Natural killer cell treated with Interleukin-12 subunit alpha and Interleukin-12 subunit beta and Interleukin-15 and Interleukin-18, amount 100 ng/mL, for 72 hours (primary cell): ENCODE measurements at regions not wholly inside any gene's neighbourhood (a gene's known extent, or its start where the extent isn't known, plus 50 kb on each side); places are given as distances from the start of the nearest gene placed in this dataset.

Source experiments
- ATAC-seq, 2 donors: fragments of 150-1000 bp; cut with Tn5 transposase in 1 of 2; sonication (Bioruptor Pico), chemical (Tn5 transposase) in 1 of 2; 2 replicates each; pipeline ENCODE4 v1.10.0; 2021
- DNase-seq: peaks from one replicate; pipeline ENCODE4 v3.0.0; 2022; ENCODE audit warnings: low spot score
- H3K27ac Mint-ChIP-seq, 2 donors: 1 replicate in 1 of 2; 2 replicates in 1 of 2; pipeline ENCODE4 v1.8.0; 2022; ENCODE audit warnings: mixed read lengths in 2 of 2, mild to moderate bottlenecking in 1 of 2, moderate library complexity in 1 of 2
- H3K27me3 Mint-ChIP-seq, 2 donors: 1 replicate in 1 of 2; 2 replicates in 1 of 2; pipeline ENCODE4 v1.8.0; 2022; ENCODE audit warnings: mixed read lengths in 2 of 2
- H3K36me3 Mint-ChIP-seq: one replicate; pipeline ENCODE4 v1.8.0; 2022; ENCODE audit warnings: mixed read lengths
- H3K4me1 Mint-ChIP-seq, 2 donors: 1 replicate in 1 of 2; 2 replicates in 1 of 2; pipeline ENCODE4 v1.8.0; 2022; ENCODE audit warnings: low read depth in 2 of 2, mixed read lengths in 2 of 2, mild to moderate bottlenecking in 1 of 2
- H3K4me3 Mint-ChIP-seq: one replicate; pipeline ENCODE4 v1.8.0; 2022; ENCODE audit warnings: mixed read lengths
- H3K9me3 Mint-ChIP-seq: 2 replicates; pipeline ENCODE4 v1.8.0; 2022; ENCODE audit warnings: mixed read lengths

DNA sequence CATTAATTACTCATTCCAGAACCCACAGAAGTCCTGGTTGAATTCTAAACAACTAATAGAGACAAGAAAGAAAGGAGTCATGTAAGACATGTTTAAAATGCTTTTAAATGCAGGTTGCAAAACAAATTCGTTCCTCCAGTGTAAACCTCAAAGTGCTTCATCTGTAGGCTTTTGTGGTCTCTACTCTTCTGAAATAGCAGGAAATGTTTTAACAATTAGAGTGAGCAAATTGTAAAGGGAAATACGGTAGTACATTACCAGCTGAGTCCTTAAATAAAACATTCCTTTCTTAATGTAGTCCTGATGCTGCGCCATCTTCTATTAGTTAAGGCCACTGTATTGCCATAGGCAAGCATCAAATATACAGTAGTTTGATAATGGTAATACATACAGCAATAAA lies 1934.2 kb upstream of the SEL1L start:
- Mint-ChIP-seq H3K9me3 (peaks cover 15% of the 10 kb centered on the region), H3K4me1 (no peaks in the 10 kb centered on the region), H3K36me3 (peaks cover 7% of the 10 kb centered on the region), H3K4me3 (no peak overlapping the region), H3K27me3 (no peaks in the 10 kb centered on the region), H3K27ac (no peak overlapping the region)
- ATAC-seq (no peak), DNase-seq (no peak)

DNA sequence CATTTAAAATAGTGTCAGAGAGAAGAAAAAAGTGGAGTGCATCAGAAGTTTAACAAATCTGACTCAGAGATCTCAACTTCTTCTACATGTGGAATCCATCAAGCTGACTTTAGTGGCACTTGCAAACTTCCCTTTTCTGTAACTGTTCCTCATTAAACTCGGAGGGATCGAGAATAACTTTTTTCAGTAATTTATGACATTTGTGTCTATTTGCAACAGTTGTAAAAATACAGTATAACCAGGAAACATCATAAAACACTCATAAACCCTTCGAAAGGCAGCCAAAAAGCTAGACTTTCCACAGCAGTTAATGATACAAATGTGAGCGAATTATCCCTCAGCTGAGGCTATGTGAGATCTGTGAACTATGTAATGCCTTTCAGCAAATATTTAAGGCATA lies 1936.8 kb upstream of the SEL1L start:
- Mint-ChIP-seq H3K4me3 (no peak overlapping the region), H3K4me1 (no peaks in the 10 kb centered on the region), H3K9me3 (peaks cover 23% of the 10 kb centered on the region), H3K27me3 (no peaks in the 10 kb centered on the region), H3K36me3 (peaks cover 7% of the 10 kb centered on the region), H3K27ac (no peak overlapping the region)
- DNase-seq (no peak), ATAC-seq (no peak)

DNA sequence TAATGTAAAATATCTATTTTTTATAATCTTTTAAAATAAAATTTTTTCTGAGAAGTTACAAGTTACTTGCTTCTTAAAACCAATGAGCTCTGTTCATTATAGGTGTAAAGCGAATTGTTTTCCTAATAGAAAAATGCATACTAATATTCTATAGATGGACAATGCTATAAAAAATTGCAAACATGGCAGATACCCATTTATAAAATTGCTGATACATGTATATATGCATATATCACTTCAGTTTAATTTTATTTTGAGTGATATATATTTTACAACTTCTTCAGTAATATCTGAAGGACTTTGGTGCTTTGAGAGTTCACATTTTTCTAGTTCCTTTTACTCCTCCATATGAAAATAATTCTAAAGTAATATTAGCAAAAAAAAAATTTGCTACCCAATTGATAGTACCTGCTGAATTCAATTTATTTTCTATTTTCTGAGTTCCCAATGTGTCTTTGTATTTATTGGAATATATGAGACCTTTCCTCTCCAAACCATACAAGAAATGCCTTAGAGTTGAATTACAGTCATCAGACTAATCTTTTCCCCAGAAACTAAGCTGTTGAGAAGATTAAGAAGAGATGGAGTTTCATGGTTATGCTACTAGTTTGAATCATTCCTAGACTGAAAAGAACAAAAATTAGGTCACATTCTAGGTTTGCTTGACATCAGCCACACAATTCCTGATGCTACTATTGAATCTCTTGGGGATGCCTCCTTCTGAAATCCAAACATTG lies 1937.5 kb upstream of the SEL1L start:
- Mint-ChIP-seq H3K27ac (no peak overlapping the region), H3K27me3 (no peaks in the 10 kb centered on the region), H3K36me3 (peaks cover 7% of the 10 kb centered on the region), H3K9me3 (peaks cover 19% of the 10 kb centered on the region), H3K4me3 (no peak overlapping the region), H3K4me1 (no peaks in the 10 kb centered on the region)
- DNase-seq (no peak), ATAC-seq (no peak)

DNA sequence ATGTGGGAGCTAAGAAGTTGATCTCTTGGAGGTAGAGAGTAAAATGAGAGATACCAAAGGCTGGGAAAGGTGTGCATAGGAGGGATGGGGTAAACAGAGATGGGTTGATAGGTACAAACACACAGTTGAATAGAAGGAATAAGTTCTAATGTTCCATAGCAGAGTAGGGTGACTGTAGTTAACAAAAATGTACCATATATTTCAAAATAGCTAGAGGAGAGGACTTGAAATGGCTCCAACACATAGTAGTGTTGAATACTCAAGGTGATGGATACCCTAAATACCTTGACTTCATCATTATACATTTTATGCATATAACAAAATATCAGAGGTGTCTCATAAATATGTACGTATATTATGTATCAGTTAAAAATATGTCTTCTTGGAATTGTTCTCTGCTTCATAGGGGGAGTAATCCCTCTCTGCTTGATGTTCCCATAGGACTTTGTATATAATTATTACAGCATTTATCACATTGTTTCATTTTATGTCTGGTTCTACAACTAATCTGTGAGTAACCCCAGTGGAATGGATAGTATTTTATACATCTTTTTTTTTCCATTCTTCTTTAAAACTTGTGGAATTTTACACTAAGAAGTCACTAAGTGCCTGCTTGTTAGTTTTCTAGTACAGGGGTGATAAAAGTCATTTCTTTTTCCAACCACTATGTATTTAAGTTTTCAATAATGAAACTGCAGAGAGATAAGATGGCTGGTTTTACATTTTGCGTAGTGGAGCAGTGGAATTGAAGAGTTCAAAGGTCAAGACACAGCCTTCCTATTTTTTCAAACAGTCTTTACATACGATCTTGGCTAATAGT lies 1940.0 kb upstream of the SEL1L start:
- ATAC-seq (no peak), DNase-seq (no peak)
- Mint-ChIP-seq H3K27me3 (no peaks in the 10 kb centered on the region), H3K9me3 (peaks cover 19% of the 10 kb centered on the region), H3K27ac (no peak overlapping the region), H3K4me3 (no peak overlapping the region), H3K36me3 (peaks cover 7% of the 10 kb centered on the region), H3K4me1 (no peaks in the 10 kb centered on the region)

DNA sequence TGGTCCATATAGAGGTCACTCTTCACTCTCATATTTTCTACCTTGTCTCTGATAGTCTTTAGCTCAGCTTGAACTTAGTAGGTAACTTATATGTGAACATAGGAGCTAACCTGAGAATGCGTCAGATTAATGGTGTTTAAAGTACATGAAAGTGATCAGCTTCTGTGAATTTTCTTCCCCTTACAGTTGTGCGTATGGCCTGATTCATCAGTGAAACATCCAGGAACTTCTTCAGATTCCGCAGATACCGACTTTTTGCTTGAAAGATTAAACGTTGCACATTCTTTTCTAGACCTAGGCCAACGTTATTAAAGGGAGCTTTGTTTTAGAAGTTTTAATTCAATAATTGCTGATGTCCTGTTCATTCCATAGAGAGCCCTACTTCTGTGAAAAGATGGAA lies 1945.1 kb upstream of the SEL1L start:
- Mint-ChIP-seq H3K27ac (no peak overlapping the region), H3K27me3 (no peaks in the 10 kb centered on the region), H3K9me3 (peaks cover 19% of the 10 kb centered on the region), H3K36me3 (no peaks in the 10 kb centered on the region), H3K4me3 (no peak overlapping the region), H3K4me1 (no peaks in the 10 kb centered on the region)
- no peak for DNase-seq
- no peak for ATAC-seq

DNA sequence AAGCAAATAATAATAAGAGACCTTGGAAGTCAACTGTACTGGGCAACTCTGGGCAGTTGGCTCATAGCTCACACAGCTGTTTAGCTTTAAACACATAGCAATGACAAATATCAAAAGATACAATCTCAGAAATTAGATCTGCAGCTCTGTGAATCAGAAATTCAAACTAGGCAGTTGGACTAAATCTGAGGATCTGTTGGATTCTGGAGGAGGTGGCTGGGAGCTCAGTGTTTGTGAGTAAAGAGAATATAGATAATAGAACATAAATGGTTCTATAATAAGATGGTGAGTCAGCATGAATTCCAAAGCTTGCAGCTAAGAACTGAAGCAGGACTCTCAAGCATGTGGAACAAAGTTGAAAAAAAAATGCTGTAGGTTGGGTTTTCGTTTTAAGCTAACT lies 1949.4 kb upstream of the SEL1L start:
- Mint-ChIP-seq H3K27me3 (no peaks in the 10 kb centered on the region), H3K9me3 (peaks cover 19% of the 10 kb centered on the region), H3K4me3 (no peak overlapping the region), H3K27ac (no peak overlapping the region), H3K36me3 (no peaks in the 10 kb centered on the region), H3K4me1 (no peaks in the 10 kb centered on the region)
- ATAC-seq (no peak), DNase-seq (no peak)

DNA sequence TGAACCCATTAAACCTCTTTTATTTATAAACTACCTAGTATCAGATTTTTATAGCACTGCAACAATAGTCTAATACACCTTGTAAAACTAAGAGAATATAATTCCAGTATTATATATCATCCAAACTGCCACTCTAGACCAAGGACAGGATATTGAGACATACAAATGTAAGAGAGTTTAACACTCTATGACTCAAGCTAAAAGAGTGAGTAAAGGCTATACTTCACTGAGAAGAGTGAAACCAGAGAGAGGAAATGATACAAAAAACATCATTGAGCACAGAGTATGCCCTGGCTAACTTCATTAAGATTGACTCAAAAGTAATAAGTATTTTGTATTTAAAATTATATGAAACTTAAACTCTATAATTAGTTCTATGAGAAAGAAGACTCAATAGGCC lies 1951.9 kb upstream of the SEL1L start:
- Mint-ChIP-seq H3K9me3 (peaks cover 14% of the 10 kb centered on the region), H3K27me3 (no peaks in the 10 kb centered on the region), H3K4me3 (no peak overlapping the region), H3K4me1 (no peaks in the 10 kb centered on the region), H3K36me3 (no peaks in the 10 kb centered on the region), H3K27ac (no peak overlapping the region)
- no peak for ATAC-seq
- no peak for DNase-seq

DNA sequence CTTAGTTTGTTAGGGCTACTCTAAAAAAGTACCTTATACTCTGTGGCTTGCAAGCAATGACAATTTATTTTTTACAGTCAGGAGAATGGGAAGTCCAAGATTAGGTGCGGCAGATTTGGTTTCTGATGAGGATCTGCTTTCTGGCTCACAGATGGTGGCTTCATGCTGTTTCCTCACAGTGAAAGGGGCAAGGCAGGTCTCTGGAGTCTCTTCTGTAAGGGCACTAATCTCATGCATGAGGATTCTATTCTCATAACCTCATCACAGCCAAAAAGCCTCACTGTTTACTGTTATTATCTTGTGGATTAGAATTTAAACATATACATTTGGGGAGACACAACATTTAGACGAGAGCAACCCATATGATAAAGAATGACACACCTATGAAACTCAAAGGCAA lies 1957.4 kb upstream of the SEL1L start:
- ATAC-seq: no peak
- H3K27ac Mint-ChIP-seq: no peak overlapping the region
- DNase-seq: no peak
- H3K9me3 Mint-ChIP-seq: peaks cover 7% of the 10 kb centered on the region
- H3K36me3 Mint-ChIP-seq: no peaks in the 10 kb centered on the region
- no peaks in the 10 kb centered on the region for H3K27me3 Mint-ChIP-seq
- no peak overlapping the region for H3K4me3 Mint-ChIP-seq
- H3K4me1 Mint-ChIP-seq: no peaks in the 10 kb centered on the region

DNA sequence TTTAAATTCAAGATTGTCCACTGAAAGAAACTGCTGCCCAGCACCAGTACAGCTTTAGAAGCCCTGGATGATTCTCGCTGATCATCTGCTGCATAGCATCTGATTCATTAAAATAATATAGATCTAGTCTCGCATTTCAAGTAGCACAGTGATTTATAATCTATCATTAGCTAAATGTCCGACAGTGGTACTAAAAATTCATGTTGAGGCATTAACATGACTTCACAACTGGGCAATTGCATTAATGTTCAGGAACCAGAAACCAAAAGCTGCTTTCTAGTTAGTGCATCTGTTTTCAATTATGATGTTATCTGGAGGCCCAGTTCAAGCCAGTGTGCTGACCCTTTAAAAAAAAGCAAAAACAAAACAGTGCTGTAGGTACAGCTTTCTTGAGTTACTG lies 1987.2 kb upstream of the SEL1L start:
- ATAC-seq (no peak), DNase-seq (no peak)
- no peaks in the 10 kb centered on the region for H3K36me3 Mint-ChIP-seq
- H3K9me3 Mint-ChIP-seq: peaks cover 6% of the 10 kb centered on the region
- H3K27me3 Mint-ChIP-seq: no peaks in the 10 kb centered on the region
- no peak overlapping the region for H3K27ac Mint-ChIP-seq
- H3K4me3 Mint-ChIP-seq: no peak overlapping the region
- no peaks in the 10 kb centered on the region for H3K4me1 Mint-ChIP-seq

DNA sequence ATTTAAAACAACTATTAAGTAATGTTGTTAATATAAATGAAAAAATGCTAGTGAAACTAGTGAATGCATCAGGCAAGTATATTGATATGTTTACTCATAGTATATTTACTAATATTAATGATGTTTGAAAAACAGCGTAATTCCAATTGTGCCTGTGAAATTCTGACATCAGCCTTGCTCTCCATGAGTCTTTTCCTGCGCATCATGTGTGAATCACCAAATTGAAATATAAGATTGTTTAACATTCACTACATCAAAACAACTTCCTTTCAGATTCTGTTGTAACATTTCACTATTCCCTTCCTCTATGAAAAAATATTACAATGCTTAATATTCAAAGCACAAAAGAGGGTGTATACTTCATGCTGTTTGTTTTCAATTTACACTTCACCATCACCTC lies 1995.9 kb upstream of the SEL1L start:
- Mint-ChIP-seq H3K27ac (no peak overlapping the region), H3K9me3 (peaks cover 17% of the 10 kb centered on the region), H3K4me3 (no peak overlapping the region), H3K36me3 (no peaks in the 10 kb centered on the region), H3K4me1 (no peaks in the 10 kb centered on the region), H3K27me3 (no peaks in the 10 kb centered on the region)
- no peak for ATAC-seq
- DNase-seq: no peak

DNA sequence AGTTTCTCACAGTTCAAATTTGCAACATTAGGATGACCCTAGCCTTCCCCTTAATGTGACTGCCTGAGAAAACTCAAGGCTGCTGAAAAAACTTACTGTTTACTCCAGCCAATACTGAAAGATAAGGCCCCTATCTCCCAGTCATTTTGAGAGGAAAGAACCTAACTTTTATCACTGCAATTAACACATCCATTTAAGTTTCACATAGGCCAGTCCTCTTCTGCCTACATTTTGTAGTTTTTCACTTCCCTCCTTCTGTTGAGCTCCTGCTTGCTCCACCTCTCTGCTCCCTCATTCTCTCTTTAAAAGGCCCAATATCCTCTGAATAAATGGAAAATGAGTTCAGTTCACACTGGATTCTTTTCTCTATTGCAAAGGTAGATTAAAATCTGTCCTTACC lies 1996.2 kb upstream of the FLRT2 start:
- ATAC-seq (no peak), DNase-seq (no peak)
- no peak overlapping the region for H3K4me3 Mint-ChIP-seq
- H3K36me3 Mint-ChIP-seq: no peaks in the 10 kb centered on the region
- H3K4me1 Mint-ChIP-seq: no peaks in the 10 kb centered on the region
- H3K9me3 Mint-ChIP-seq: peaks cover 9% of the 10 kb centered on the region
- H3K27ac Mint-ChIP-seq: no peak overlapping the region
- no peaks in the 10 kb centered on the region for H3K27me3 Mint-ChIP-seq

DNA sequence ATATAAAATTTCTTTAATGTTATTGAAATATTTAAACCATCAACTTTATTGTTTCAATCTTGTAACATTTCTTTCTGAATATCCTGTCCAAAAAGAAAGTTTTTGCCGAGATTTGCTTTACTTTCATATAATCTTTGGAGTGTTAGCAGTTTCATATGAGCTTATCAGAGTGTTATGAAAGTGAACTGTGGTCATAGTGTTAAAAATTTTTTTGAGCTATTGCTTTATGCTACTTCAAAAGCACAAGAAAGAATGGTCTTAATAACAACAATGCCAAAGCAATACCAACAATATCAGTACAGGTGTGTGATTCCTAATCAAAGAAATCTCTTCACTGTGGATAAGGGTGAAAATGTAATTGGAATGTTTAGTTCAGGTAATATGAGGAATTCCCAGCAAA lies 1994.9 kb upstream of the FLRT2 start:
- no peak for ATAC-seq
- Mint-ChIP-seq H3K9me3 (peaks cover 13% of the 10 kb centered on the region), H3K36me3 (no peaks in the 10 kb centered on the region), H3K27ac (no peak overlapping the region), H3K4me1 (no peaks in the 10 kb centered on the region), H3K27me3 (no peaks in the 10 kb centered on the region), H3K4me3 (no peak overlapping the region)
- no peak for DNase-seq

DNA sequence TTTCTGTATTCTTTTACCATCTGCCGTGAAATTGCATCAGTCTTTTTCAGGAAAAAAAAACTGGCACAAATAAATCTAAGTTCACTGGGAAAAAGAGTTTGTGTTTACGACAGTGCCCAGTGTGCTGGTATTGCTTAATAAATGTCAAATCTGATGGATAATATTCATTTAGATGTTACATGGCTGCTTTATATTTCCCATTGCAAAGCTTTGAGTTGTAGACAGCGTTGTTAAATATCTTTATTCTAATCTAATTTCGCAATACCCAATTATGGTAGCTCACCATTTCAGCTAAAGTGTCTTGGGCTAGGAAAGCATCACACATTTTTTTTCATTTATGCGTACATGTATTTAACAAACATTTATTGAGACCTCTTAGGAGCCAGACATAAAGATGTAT lies 1994.5 kb upstream of the FLRT2 start:
- Mint-ChIP-seq H3K4me1 (no peaks in the 10 kb centered on the region), H3K36me3 (no peaks in the 10 kb centered on the region), H3K27me3 (no peaks in the 10 kb centered on the region), H3K9me3 (peaks cover 13% of the 10 kb centered on the region), H3K27ac (no peak overlapping the region), H3K4me3 (no peak overlapping the region)
- DNase-seq (no peak), ATAC-seq (no peak)

DNA sequence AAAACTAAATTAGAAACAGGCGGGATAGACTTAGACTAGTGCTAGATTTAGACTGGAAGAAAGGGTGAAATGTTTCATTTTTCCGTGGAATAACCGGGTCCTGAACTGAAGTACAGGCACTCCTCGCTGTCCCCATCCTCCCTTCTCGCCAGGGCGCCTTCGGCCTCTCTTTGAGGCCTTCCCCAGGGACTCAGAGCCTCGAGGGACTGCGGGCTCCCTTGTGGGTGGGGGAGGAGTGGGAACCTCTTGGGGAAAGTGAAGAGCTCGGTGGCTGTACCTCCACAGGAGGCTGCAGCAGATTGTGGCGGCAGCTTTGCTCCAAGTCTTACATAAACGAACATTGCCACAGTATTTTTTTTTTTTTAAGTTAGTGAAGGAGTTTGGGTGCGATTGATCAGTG lies 1988.8 kb upstream of the FLRT2 start:
- no peaks in the 10 kb centered on the region for H3K36me3 Mint-ChIP-seq
- ATAC-seq (no peak), DNase-seq (no peak)
- no peak overlapping the region for H3K27ac Mint-ChIP-seq
- H3K4me1 Mint-ChIP-seq: no peaks in the 10 kb centered on the region
- H3K9me3 Mint-ChIP-seq: peaks cover 13% of the 10 kb centered on the region
- H3K4me3 Mint-ChIP-seq: no peak overlapping the region
- H3K27me3 Mint-ChIP-seq: no peaks in the 10 kb centered on the region
